Endometrial microvascular endothelial cells (primary cell): ENCODE measurements at regions not wholly inside any gene's neighbourhood (a gene's known extent, or its start where the extent isn't known, plus 50 kb on each side); places are given as distances from the start of the nearest gene placed in this dataset.

ENCODE experiments used
- in situ Hi-C: cut with HindIII; loops from 2 replicates; pipeline ENCODE4 v1.10.0; 2017; ENCODE audit warnings: low sequenced_read_pairs, low pct_unique_long_range_greater_than_20kb; ENCODE audit errors: inconsistent ontology term

GRCh38 chr7:116083796-116084195, 53.2 kb upstream of the TFEC start:
- in situ Hi-C loops, result no loop called here

- in situ Hi-C loops, result no loop called here
These were observed 56.0 kb upstream of the TFEC start for GRCh38 chr7:116086547-116087045.

GRCh38 chr7:116087291-116087690, 56.7 kb upstream of the TFEC start:
- in situ Hi-C loops, result no loop called here

- in situ Hi-C loops, result no loop called here
These were observed 57.4 kb upstream of the TFEC start for GRCh38 chr7:116087984-116088383.

- in situ Hi-C loops, result no loop called here
These were observed 58.7 kb upstream of the TFEC start for GRCh38 chr7:116089293-116089692.

GRCh38 chr7:116093516-116094301, 63.1 kb upstream of the TFEC start:
- in situ Hi-C loops, result no loop called here

- in situ Hi-C loops, result no loop called here
These were observed 64.8 kb upstream of the TFEC start for GRCh38 chr7:116095396-116095795.

- in situ Hi-C loops, result no loop called here
These were observed 66.9 kb upstream of the TFEC start for GRCh38 chr7:116097365-116098009.

- in situ Hi-C loops, result no loop called here
These were observed 67.6 kb upstream of the TFEC start for GRCh38 chr7:116098175-116098574.

GRCh38 chr7:116100626-116101025, 70.1 kb upstream of the TFEC start:
- in situ Hi-C loops, result no loop called here

GRCh38 chr7:116101704-116102103, 71.1 kb upstream of the TFEC start:
- in situ Hi-C loops, result no loop called here

- in situ Hi-C loops, result no loop called here
These were observed 80.9 kb upstream of the TFEC start for GRCh38 chr7:116111475-116111874.

GRCh38 chr7:116113310-116113709, 82.7 kb upstream of the TFEC start:
- in situ Hi-C loops, result no loop called here

- in situ Hi-C loops, result no loop called here
These were observed 89.5 kb upstream of the TES start for GRCh38 chr7:116120839-116121238.

- in situ Hi-C loops, result no loop called here
These were observed 87.3 kb upstream of the TES start for GRCh38 chr7:116122972-116123595.

- in situ Hi-C loops, result no loop called here
These were observed 82.2 kb upstream of the TES start for GRCh38 chr7:116128139-116128538.

- in situ Hi-C loops, result no loop called here
These were observed 75.0 kb upstream of the TES start for GRCh38 chr7:116135306-116135705.

GRCh38 chr7:116138202-116138801, 72.0 kb upstream of the TES start:
- in situ Hi-C loops, result no loop called here

GRCh38 chr7:116139007-116139406, 71.3 kb upstream of the TES start:
- in situ Hi-C loops, result no loop called here

GRCh38 chr7:116139807-116140206, 70.5 kb upstream of the TES start:
- in situ Hi-C loops, result no loop called here
